ENCODE measurements at regions not wholly inside any gene's neighbourhood (a gene's known extent, or its start where the extent isn't known, plus 50 kb on each side); places are given as distances from the start of the nearest gene placed in this dataset.

- TF ChIP-seq SMC3 (IDR thresholded peaks at IDR 0.05) (no peak), REST (IDR thresholded peaks at IDR 0.05) (no peak), MYC (IDR thresholded peaks at IDR 0.05; ENCODE audit: borderline replicate concordance, low read length) (no peak)
These were observed 495.0 kb downstream of the RASEF start for GRCh38 chr9:82567953-82568352.

Measured in A549 (cell line).